ENCODE measurements at regions not wholly inside any gene's neighbourhood (a gene's known extent, or its start where the extent isn't known, plus 50 kb on each side); places are given as distances from the start of the nearest gene placed in this dataset.

DNA sequence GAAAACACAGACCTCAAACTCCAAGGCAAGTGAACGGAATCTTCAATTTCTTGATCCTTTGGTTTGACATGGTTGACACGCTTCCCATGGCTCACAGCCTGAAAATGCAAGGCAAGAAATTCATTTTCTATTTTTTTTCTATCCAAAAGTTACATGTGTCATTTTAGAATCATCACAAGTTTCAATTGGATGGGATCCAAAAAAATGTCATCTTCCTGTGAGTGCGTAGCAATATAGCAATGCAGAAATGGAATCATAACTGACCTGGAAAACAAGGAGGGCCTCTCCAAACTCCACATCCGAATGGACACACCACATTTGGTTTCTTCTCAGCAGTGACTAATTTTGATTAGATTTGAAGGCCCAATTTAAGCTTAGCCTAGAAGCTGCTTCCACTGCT lies 175.8 kb upstream of the ATP11B start:
- Histone ChIP-seq H3K4me2 (ENCODE audit: insufficient read depth, low read length) (no peak overlapping the region), H3K27me3 (ENCODE audit: insufficient read depth, low read length) (no peaks in the 10 kb centered on the region), H3K9me3 (ENCODE audit: low read depth, low read length) (no peaks in the 10 kb centered on the region), H3K4me1 (ENCODE audit: insufficient read depth, low read length) (no peaks in the 10 kb centered on the region), H2AFZ (ENCODE audit: low read length) (no peak overlapping the region), H3K27ac (ENCODE audit: low read depth, low read length) (no peak overlapping the region), H3K36me3 (ENCODE audit: insufficient read depth, low read length) (no peaks in the 10 kb centered on the region), H3K4me3 (ENCODE audit: insufficient read depth, low read length) (no peak overlapping the region), H4K20me1 (ENCODE audit: insufficient read depth, low read length) (no peaks in the 10 kb centered on the region), H3K79me2 (ENCODE audit: insufficient read depth, low read length) (no peaks in the 10 kb centered on the region)
- TF ChIP-seq, protein P1, sequence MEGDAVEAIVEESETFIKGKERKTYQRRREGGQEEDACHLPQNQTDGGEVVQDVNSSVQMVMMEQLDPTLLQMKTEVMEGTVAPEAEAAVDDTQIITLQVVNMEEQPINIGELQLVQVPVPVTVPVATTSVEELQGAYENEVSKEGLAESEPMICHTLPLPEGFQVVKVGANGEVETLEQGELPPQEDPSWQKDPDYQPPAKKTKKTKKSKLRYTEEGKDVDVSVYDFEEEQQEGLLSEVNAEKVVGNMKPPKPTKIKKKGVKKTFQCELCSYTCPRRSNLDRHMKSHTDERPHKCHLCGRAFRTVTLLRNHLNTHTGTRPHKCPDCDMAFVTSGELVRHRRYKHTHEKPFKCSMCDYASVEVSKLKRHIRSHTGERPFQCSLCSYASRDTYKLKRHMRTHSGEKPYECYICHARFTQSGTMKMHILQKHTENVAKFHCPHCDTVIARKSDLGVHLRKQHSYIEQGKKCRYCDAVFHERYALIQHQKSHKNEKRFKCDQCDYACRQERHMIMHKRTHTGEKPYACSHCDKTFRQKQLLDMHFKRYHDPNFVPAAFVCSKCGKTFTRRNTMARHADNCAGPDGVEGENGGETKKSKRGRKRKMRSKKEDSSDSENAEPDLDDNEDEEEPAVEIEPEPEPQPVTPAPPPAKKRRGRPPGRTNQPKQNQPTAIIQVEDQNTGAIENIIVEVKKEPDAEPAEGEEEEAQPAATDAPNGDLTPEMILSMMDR (IDR thresholded peaks at IDR 0.05; ENCODE audit: extremely low read depth, low read depth, low read length): no peak
- no peak for DNase-seq (ENCODE audit: insufficient read length, low spot score, missing footprints)

DNA sequence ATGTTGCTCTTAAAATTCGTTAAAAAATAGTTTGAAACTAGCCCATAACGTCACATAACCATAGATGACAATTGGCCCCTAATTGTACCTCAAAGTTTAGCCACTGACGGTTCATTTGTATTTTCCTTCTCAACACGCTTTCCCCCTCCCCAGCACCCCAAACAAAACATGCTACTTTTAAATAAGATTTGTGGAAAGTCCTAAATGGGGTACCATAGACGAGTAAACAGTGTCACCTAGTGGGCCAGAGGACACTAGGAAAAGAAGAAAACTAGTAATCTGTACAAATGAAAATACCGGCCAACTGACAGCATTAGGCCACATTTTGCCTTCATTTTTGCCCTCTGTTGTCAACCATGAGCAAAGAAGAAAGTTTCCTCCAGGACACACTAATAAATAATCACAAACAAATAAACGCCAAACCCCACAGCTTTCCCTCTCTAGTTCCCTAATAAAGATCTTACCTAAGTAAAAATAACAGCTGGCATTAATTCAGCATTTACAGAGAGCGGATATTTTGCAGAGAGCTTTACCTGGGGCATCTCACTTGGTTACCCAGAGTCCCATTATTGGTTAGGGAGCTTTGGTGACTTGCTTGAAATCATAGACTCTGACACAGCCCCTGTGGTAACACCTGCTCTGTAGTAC lies 175.1 kb upstream of the ATP11B start:
- Histone ChIP-seq H3K27me3 (ENCODE audit: insufficient read depth, low read length) (no peaks in the 10 kb centered on the region), H3K79me2 (ENCODE audit: insufficient read depth, low read length) (no peaks in the 10 kb centered on the region), H3K9me3 (ENCODE audit: low read depth, low read length) (no peaks in the 10 kb centered on the region), H3K27ac (ENCODE audit: low read depth, low read length) (no peak overlapping the region), H4K20me1 (ENCODE audit: insufficient read depth, low read length) (no peaks in the 10 kb centered on the region), H3K36me3 (ENCODE audit: insufficient read depth, low read length) (no peaks in the 10 kb centered on the region), H2AFZ (ENCODE audit: low read length) (no peak overlapping the region), H3K4me1 (ENCODE audit: insufficient read depth, low read length) (no peaks in the 10 kb centered on the region), H3K4me3 (ENCODE audit: insufficient read depth, low read length) (no peak overlapping the region), H3K4me2 (ENCODE audit: insufficient read depth, low read length) (no peak overlapping the region)
- TF ChIP-seq, protein P1 (IDR thresholded peaks at IDR 0.05; ENCODE audit: extremely low read depth, low read depth, low read length): peak; percentile 22
- no peak for DNase-seq (ENCODE audit: insufficient read length, low spot score, missing footprints)

GRCh38 chr3:182618981-182619591 lies 174.2 kb upstream of the ATP11B start:
- TF ChIP-seq, protein P1 (IDR thresholded peaks at IDR 0.05; ENCODE audit: extremely low read depth, low read depth, low read length): no peak
- no peak for DNase-seq (ENCODE audit: insufficient read length, low spot score, missing footprints)
- Histone ChIP-seq H3K4me3 (ENCODE audit: insufficient read depth, low read length) (no peak overlapping the region), H3K27me3 (ENCODE audit: insufficient read depth, low read length) (no peaks in the 10 kb centered on the region), H3K4me2 (ENCODE audit: insufficient read depth, low read length) (no peak overlapping the region), H3K4me1 (ENCODE audit: insufficient read depth, low read length) (no peaks in the 10 kb centered on the region), H3K79me2 (ENCODE audit: insufficient read depth, low read length) (no peaks in the 10 kb centered on the region), H4K20me1 (ENCODE audit: insufficient read depth, low read length) (no peaks in the 10 kb centered on the region), H2AFZ (ENCODE audit: low read length) (no peak overlapping the region), H3K36me3 (ENCODE audit: insufficient read depth, low read length) (no peaks in the 10 kb centered on the region), H3K9me3 (ENCODE audit: low read depth, low read length) (no peaks in the 10 kb centered on the region), H3K27ac (ENCODE audit: low read depth, low read length) (no peak overlapping the region)

- Histone ChIP-seq H2AFZ (ENCODE audit: low read length) (no peak overlapping the region), H3K27ac (ENCODE audit: low read depth, low read length) (no peak overlapping the region), H3K4me2 (ENCODE audit: insufficient read depth, low read length) (no peak overlapping the region), H3K4me3 (ENCODE audit: insufficient read depth, low read length) (no peak overlapping the region), H3K4me1 (ENCODE audit: insufficient read depth, low read length) (no peaks in the 10 kb centered on the region), H4K20me1 (ENCODE audit: insufficient read depth, low read length) (no peaks in the 10 kb centered on the region), H3K9me3 (ENCODE audit: low read depth, low read length) (no peaks in the 10 kb centered on the region), H3K27me3 (ENCODE audit: insufficient read depth, low read length) (no peaks in the 10 kb centered on the region), H3K79me2 (ENCODE audit: insufficient read depth, low read length) (no peaks in the 10 kb centered on the region), H3K36me3 (ENCODE audit: insufficient read depth, low read length) (no peaks in the 10 kb centered on the region)
- DNase-seq (ENCODE audit: insufficient read length, low spot score, missing footprints): no peak
- TF ChIP-seq, protein P1 (IDR thresholded peaks at IDR 0.05; ENCODE audit: extremely low read depth, low read depth, low read length): no peak
Observed at GRCh38 chr3:182620723-182621434, 172.4 kb upstream of the ATP11B start.
